Fibroblast of the conjunctiva (primary cell): ENCODE measurements at regions not wholly inside any gene's neighbourhood (a gene's known extent, or its start where the extent isn't known, plus 50 kb on each side); places are given as distances from the start of the nearest gene placed in this dataset.
A peak's percentile ranks its signal among the peaks of the same experiment; 100 is the strongest.
"Not testable (repeated sequence)": the region's sequence is repeated elsewhere in the genome, so short reads cannot be mapped to it uniquely, and the experiment has no call there.

Source experiments
- DNase-seq: peaks from one replicate; pipeline ENCODE4 v3.0.0-alpha.2; 2010; ENCODE audit warnings: low read depth

DNA sequence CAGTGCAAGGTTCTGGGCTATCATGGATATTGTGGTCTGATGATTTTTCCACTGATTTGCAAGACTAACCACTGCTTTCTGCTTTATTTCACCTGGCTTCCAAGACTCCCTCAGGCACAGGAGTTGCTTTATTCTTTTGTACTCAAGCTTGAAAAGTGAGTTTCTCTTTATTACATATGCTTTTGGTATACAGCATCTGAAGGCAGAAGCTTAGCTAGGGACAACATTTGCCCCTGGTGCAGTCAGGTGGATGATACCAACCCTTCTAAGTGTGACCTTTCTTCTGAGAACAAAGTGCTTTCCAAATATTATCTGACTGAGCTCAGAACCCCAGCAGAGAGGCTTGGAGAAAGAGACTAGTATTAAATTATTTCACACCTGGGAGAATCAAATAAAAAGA is 94.0 kb upstream of the PHACTR1 start:
- no peak for DNase-seq

DNA sequence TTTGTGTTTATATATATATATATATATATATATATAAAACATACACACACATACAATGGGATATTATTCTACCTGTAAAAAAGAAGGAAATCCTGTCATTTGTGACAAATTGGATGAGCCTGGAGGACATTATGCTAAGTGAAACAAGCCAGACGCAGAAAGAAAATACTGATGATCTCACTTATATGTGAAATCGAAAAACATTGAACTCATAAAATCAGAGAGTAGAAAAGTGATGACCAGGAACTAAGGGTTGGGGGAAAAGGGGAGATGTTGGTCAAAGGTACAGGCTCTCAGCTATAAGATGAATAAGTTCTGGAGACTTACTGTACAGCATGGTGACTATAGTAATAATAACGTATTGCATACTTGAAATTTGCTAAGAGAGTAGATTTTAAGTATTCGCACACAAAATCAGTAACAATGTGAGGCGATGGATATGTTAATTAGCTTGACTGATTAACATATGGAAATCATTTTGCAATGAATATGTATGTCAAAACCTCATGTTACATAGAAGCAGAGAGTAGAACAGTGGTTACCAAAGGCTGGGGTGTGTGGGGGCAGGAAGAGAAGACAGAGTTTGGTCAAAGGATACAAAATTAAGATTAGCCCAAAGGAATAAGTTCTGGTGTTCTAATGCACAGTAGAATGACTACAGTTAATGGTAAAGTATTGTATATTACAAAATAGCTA is 92.3 kb upstream of the PHACTR1 start:
- no peak for DNase-seq

DNA sequence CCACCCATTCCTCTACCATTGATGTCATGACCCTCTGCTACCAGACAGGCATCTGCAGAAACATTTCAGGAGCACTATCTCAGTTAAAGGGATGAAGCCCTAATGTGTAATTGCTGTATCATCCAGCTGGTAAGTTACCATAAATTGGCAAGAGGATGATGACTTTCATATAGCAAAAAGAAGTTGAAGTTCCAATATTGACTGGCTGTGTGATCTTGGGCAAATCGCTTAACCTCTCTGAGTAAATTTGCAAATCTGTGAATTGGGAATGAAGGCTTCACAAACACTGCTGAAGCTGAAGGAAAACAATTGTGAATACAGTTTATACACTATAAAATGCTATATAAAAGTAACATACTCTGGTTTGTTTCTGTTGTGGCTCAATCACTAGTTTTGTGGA is 89.5 kb upstream of the PHACTR1 start:
- DNase-seq = no peak

DNA sequence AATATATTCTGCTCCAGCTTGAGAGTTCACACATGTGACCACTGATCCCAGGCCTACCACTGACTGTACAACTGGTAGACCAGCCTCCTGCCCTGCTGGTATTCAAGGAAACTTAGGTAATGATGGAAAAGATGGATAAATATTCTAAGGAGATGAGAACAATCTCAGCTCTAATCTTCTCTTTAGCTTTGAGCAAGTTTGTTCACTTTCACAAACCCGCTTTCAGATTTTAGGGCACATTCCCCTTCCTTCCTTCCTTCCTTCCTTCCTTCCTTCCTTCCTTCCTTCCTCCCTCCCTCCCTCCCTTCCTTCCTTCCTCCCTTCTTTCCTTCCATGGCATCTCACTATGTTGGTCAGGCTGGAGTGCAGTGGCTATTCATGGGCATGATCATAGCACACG is 88.2 kb upstream of the PHACTR1 start:
- no peak for DNase-seq

DNA sequence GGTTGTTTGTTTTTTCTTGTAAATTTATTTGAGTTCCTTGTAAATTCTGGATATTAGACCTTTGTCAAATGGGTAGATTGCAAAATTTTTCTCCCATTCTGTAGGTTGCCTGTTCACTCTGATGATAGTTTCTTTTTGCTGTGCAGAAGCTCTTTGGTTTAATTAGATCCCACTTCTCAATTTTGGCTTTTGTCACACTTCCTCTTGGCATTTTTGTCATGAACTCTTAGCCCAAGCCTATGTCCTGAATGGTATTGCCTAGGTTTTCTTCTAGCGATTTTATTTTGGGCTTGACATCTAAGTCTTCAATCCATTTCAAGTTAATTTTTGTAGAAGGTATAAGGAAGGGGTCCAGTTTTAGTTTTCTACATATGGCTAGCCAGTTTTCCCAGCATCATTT is 82.8 kb upstream of the PHACTR1 start:
- DNase-seq = not testable (repeated sequence)

DNA sequence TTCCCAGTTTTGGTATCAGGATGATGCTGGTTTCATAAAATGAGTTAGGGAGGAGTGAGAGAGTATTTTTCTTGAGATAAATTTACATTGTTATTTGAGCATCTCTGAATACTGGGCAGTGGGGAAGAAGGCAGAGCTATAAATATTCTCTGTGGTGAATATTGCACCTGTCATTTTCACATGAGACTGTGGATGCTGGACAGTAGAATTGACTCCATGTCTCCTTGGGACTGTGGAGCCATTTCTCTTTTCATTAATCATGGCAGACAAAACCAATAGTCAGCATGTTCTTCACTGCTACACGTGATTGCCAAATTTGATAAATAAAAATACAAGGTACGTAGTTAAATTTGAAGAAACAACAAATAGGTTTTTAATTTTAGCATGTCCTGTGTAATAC is 81.2 kb upstream of the PHACTR1 start:
- no peak for DNase-seq

DNA sequence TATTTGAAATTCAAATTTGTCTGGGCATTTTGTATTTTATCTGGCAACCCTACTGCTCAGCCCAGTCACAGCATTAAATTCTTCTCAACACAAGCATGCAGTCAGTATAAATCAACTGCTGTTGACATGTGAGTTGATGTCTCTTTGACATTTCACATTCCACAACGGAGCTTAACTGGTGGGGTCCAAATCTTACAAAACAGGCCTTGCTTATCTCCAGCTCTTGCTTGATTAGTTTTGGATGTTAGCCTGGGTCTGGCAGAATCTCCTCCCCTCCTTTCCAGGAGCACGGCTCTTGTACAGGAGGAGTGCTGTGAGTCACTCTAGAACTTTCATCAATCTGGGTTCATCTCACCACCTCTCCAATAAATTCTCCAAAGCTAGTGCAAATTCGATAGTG is 80.8 kb upstream of the PHACTR1 start:
- no peak for DNase-seq

DNA sequence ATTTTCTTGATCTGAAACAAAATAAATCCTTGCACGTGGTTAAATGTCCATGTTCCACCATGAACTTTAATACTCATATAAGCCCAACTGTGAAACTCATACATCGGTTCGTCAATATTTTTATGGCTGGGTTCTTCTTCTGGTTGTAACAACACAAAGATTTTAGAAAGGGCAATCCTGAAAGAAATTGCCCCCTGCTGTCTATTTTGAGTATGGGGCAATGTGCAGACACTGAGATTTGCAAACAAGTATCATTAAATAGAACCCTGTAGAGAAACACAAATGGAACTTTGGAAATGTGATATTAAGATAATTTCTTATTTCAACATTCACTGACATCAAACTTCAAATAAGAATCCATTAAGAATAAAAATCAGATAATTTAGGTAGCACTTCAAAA is 80.2 kb upstream of the PHACTR1 start:
- DNase-seq = no peak

DNA sequence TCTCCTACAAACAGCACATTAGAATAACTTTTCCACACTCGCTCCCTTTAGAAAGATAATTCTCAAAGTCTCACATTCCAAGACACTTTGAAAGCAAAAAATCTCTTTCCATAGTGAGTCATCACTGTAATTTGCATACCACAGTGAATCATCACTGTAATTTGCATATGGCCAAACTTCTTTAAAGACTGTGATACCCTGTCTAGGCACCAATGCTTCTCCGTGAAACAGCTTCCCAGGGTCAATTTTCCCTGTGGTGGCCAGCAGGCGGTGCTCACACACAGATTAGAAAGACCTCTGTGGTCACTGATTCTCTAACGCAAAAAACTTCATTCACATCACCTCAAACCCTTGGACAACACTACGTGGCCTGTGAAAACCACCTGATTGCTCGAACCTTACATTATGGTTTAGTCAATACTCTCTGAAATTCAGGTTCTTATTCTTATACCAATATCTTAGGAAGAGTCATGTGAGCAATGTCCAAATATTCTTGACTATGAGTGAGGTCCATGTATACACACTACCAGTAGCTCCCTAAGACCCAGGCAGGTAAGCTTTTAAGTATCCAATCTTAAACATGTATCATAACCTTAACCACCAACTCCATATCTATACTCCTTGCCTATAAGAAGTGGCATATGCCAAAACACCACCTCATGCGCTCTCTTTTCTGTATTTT is 78.5 kb upstream of the PHACTR1 start:
- peak; percentile 27 for DNase-seq

DNA sequence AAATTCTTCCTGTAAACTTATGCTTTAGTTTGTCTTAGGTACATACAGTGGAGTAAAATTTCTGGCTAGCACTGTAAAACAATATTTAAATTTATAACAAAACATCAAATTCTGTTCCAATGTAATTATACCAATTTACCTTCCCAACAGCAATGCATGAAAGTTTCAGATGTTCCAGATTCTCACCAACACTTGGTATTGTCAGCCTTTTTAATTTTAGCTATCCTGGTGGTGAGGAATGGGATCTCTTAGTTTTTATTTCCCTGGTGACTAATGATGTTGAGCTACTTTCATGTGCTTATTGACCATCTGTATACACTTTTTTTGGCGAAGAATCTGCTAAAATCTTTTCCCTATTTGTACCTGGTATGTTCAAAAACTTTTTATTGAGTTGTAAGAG is 76.1 kb upstream of the PHACTR1 start:
- no peak for DNase-seq

DNA sequence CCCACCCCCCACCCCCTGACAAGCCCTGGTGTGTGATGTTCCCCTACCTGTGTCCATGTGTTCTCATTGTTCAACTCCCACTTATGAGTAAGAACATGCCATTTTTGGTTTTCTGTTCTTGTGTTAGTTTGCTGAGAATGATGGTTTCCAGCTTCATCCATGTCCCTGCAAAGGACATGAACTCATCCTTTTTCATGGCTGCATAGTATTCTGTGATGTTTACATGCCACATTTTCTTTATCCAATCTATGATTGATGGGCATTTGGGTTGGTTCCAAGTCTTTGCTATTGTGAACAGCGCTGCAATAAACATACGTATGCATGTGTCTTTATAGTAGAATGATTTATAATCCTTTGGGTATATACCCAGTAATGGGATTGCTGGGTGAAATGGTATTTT is 74.8 kb upstream of the PHACTR1 start:
- DNase-seq = not testable (repeated sequence)

DNA sequence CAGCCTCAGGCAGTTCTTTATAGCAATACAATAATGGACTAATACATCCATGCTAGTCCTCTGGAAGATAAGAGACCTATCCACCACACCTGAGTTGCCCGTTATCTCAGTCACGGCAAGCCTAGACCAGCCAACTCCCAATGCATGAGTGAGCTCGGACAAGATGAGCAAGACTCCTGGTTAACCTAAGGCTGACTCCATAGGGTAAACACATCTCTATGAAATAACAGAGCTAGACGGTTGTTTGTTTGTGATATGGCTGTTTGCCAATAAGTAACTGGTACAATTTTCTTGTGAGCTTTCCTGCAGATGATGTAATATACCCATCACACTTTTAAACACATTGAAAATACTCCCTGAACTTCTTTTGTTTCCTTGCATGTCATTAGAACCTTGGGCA is 70.6 kb upstream of the PHACTR1 start:
- DNase-seq = no peak

DNA sequence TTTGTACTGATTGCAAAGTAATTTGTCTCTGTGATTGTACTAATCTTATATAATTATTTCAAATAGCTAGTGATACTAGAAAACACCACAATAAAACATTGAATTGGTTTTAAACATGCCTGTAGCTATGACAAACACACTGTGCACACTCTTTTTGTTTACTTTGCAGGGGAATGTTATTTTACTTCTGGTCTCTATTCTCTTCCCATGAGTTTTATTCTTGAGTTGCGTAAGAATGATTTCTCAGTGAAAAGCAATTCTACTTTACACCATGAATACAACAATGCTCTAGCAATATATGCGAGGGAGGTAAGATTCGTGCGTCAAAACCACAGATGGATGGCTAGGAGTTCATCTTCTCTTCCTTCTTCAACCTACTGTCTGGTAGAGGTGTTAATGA is 68.4 kb upstream of the PHACTR1 start:
- DNase-seq = no peak

DNA sequence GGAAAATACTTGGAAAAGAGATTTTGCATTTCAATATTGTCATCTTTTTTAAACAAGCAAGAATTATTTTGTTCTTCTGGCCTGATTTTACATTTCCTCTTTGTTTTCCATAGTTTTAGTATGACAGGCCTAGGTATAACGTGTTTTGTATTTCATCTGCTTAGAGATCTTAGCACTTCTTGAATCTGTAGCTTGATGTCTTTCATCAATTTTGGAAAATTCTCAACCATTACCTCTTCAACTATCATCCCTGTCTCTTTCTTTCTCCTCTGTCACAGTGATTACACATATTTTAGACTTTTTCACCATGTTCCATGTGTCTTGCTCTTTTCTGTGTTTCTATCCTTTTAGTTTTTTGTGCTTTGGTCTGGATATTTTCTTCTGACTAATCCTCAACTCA is 67.2 kb upstream of the PHACTR1 start:
- no peak for DNase-seq

DNA sequence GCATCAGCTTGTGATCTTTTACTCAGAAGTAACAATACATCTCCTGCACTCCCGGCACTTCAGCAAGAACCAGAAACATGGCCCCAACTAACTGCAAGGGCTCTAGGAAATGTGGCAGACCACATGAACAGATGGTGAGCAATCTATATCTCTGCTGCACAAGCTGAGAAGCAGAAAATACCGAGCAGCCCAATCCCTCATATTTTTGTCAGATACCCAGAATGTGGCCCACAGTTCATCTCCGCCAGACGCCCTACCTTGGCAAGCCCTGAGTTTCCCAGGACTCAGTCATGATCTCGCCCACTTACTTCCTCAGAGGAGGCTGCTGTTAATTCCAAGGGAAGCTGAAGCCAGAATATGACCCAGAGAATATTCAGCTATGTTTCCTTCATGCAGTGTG is 63.1 kb upstream of the PHACTR1 start:
- no peak for DNase-seq

DNA sequence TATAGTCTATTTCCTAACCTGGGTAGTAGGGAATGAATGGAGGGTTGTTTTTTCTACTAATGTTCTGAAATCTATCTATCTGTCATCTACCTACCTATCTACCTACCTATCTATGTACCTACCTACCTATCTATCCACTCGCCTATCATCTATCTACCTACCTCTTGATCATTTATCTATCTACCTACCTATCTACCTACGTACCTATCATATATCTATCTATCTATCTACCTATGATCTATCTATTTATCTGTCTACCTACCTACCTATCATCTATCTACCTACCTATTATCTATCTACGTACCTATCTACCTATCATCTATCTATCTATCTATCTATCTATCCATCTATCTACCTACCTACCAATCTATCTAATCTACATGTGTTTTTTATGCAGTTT is 62.5 kb upstream of the PHACTR1 start:
- DNase-seq = no peak

DNA sequence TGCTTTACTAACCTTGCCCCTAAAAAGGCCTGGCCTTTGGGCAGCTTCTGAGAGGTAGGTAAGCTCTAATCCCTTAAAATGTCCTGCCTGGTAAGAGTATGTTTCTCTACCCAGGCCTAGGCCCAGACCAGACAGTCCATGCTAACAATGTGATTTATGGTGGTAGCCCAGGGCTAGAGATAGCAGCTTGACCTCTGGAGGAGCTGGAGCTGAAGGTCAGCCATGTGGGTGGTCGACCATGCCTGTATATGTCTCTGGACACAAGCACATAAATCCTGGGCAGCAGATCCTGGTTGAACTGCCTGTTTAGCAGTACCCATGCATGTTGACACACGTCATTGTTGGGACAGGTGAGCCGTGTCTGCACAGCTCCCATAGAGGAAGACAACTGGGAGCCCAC is 62.1 kb upstream of the PHACTR1 start:
- DNase-seq = no peak

DNA sequence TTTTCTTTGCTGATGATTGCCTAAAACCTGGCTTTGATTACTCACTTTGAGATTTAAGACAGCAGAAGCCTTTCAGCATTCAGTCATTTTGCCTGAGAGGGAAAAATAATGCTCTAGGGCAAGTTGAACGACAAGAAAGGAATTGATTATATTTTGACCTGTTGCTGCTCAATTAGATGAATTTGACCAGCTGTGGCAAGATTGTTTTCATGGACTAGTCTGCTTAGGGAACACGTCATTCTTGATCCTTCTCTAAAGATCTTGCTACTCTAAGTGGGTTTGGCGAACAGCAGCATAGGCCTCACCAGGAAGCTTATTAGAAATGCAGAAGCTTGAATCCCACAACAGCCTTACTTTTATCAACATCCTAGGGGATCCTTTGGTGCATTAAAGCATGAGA is 59.7 kb upstream of the PHACTR1 start:
- DNase-seq = peak; percentile 26

DNA sequence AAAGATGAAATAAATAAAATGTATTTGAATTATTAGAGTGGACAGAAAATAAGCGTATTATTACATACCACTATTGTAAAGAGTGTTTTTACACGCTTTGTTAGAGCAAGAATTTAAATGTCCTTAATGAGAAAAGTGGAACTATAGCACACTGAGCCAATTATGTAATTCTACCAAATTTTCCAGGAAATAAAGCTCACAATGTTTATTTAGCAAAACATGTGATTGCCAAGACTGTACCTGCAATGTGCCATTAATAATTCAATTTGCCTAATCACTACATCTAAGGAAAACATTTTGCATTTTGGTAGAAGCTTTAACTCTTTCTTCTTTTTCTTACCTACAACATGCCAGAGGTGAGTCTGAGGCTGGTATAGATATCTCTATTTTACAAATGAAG is 58.7 kb upstream of the PHACTR1 start:
- DNase-seq = no peak

DNA sequence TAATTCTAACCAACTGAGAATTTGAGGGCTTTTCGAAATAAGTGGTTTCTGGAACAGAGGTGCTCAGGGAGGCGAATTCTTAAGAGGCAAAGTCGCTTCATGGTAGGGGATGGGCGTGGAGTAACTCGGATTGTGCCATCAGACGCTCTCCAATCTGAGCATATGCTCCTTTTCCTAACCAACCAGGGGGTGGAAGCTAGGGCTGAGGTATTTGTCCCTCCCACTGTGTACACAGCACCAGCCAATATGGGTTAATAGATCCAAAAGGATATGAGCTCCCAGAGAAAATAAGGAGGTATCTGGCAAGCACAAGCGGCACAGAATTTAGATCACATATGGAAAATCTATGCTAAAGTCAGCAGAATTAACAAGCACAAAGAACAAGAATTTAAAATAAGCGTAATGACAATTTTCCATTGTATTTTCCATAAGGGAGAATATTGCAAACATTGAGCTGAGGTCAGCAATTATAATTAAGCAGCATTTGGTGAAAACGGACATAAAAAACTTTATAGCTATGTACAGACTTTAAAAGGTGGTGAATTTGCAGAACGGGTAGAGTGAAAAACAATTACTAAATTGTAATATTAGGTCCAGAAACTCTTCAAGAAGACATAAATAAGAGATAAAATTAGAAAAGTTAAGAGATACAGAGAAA is 55.0 kb upstream of the PHACTR1 start:
- no peak for DNase-seq
